ENCODE measurements at regions not wholly inside any gene's neighbourhood (a gene's known extent, or its start where the extent isn't known, plus 50 kb on each side); places are given as distances from the start of the nearest gene placed in this dataset.

DNA sequence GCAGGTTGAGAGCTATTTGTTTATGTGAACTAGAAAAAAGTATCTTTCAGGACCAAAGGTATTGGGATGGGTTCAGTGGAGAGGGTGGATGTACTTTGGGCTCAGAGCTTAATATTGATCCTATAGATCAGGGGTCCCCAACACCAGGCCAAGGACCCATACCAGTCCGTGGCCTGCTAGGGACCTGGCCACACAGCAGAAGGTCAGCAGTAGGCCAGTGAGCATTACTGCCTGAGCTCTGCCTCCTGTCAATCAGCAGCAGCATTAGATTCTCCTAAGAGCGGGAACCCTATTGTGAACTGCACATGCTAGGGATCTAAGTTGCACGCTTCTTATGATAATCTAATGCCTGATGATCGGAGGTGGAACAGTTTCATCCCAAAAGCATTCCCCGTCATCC is 115.8 kb upstream of the WDR11 start:
- H3K4me1 ChIP-seq (ENCODE audit: control insufficient read depth, insufficient read depth, low read length, unreplicated experiment) = no peaks in the 10 kb centered on the region
- no peaks in the 10 kb centered on the region for H3K27me3 ChIP-seq (ENCODE audit: insufficient read depth, low read length)
- no peak overlapping the region for H3K4me3 ChIP-seq (ENCODE audit: low read depth, low read length)
- no peak overlapping the region for H3K27ac ChIP-seq (ENCODE audit: low read depth, low read length)
- no peaks in the 10 kb centered on the region for H3K36me3 ChIP-seq (ENCODE audit: insufficient read depth, low read length)
- no peak overlapping the region for H2AFZ ChIP-seq (ENCODE audit: low read length, unreplicated experiment)
- no peaks in the 10 kb centered on the region for H3K79me2 ChIP-seq (ENCODE audit: control insufficient read depth, insufficient read depth, low read length, unreplicated experiment)

DNA sequence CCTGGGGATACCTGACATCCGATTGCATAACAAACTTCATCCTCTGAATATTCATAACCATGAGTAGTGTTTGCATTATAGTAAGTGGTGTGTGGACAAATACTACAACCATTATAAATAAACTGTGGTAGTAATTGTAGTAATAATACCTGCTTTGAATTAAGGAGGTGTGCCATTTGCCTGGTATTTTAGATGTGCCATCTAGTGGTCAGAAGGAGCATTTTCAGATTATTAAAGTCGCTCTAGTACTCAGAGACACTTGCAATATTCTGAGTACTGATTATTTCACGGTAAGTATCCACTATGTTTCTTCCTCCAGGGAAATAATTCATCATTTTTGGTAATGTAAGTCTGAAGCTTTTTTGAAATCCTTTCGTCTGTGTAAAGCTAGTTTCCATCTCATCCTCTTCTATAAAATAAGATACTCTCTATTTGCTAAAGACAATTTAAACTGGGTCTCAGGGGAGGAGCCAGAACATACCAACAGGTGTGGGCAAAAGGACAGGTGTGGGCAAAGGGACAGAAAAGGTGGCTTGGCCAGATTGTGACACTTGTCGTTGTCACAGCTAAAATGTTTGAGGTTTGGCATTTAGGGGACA is 115.3 kb upstream of the WDR11 start:
- Histone ChIP-seq H3K36me3 (ENCODE audit: insufficient read depth, low read length) (no peaks in the 10 kb centered on the region), H3K4me1 (ENCODE audit: control insufficient read depth, insufficient read depth, low read length, unreplicated experiment) (no peaks in the 10 kb centered on the region), H3K4me3 (ENCODE audit: low read depth, low read length) (no peak overlapping the region), H3K27ac (ENCODE audit: low read depth, low read length) (no peak overlapping the region), H3K79me2 (ENCODE audit: control insufficient read depth, insufficient read depth, low read length, unreplicated experiment) (no peaks in the 10 kb centered on the region), H3K27me3 (ENCODE audit: insufficient read depth, low read length) (no peaks in the 10 kb centered on the region), H2AFZ (ENCODE audit: low read length, unreplicated experiment) (no peak overlapping the region)

DNA sequence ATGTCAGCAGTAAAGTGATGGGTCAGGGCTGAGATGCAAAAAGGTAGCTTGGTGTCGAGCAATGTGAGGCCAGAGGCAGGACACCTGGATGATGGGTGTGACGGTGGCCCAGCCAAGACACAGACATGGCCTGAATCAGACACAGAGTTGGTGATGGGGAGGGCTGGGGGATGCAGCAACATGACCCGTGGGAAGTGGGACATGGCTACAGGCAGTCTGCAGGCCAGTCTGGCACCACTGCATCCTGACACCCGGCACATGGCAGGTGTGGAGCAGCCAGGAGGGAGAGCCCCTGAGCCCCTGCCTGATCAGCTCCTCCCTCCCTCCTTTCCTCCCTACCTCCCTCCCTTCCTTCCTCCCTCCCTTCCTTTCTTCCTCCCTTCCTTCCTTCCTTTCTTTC is 114.8 kb upstream of the WDR11 start:
- Histone ChIP-seq H3K36me3 (ENCODE audit: insufficient read depth, low read length) (no peaks in the 10 kb centered on the region), H2AFZ (ENCODE audit: low read length, unreplicated experiment) (no peak overlapping the region), H3K27me3 (ENCODE audit: insufficient read depth, low read length) (no peaks in the 10 kb centered on the region), H3K79me2 (ENCODE audit: control insufficient read depth, insufficient read depth, low read length, unreplicated experiment) (no peaks in the 10 kb centered on the region), H3K27ac (ENCODE audit: low read depth, low read length) (no peak overlapping the region), H3K4me3 (ENCODE audit: low read depth, low read length) (no peak overlapping the region), H3K4me1 (ENCODE audit: control insufficient read depth, insufficient read depth, low read length, unreplicated experiment) (no peaks in the 10 kb centered on the region)

DNA sequence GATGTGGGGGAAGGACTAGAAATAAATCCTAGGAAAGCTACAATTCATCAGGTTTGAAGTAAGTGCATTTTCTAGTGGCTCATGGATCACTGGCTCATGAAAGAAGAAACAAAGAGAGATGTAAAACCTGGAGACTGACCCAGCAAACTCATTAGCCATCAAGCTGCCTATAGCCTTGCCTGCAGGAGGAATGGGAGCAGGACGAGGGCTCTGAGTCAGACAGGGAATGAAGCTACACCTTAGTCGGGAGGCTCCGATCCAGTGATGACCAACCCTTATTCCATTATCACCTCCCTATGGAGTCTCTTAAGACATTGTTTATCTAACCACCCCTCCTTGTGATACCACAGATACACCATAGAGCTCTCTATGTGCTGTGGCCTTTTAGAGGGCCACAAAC is 112.5 kb upstream of the WDR11 start:
- H3K27me3 ChIP-seq (ENCODE audit: insufficient read depth, low read length) = no peaks in the 10 kb centered on the region
- H2AFZ ChIP-seq (ENCODE audit: low read length, unreplicated experiment) = no peak overlapping the region
- no peaks in the 10 kb centered on the region for H3K36me3 ChIP-seq (ENCODE audit: insufficient read depth, low read length)
- H3K4me1 ChIP-seq (ENCODE audit: control insufficient read depth, insufficient read depth, low read length, unreplicated experiment) = no peaks in the 10 kb centered on the region
- H3K4me3 ChIP-seq (ENCODE audit: low read depth, low read length) = no peak overlapping the region
- H3K27ac ChIP-seq (ENCODE audit: low read depth, low read length) = no peak overlapping the region
- no peaks in the 10 kb centered on the region for H3K79me2 ChIP-seq (ENCODE audit: control insufficient read depth, insufficient read depth, low read length, unreplicated experiment)

DNA sequence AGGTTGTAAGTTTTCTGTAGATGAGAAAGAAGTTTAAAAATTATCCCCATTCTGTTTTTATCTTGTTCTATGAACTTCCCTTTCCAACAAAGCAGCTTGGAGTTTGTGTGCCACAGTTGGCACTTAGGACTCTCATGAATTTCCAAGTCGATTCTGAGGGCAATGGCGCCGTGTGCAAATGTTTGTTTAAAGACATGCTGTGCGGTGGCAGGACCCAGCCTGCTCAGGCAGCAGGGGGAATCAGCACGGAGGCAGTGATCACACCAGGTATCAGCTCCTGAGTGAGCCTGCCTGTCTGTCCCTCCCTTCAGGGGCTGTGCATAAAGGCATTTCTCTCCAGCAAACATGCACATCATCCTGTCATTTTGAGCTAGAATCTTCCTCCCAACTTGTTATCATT is 109.8 kb upstream of the WDR11 start:
- no peaks in the 10 kb centered on the region for H3K4me1 ChIP-seq (ENCODE audit: control insufficient read depth, insufficient read depth, low read length, unreplicated experiment)
- H3K27ac ChIP-seq (ENCODE audit: low read depth, low read length) = no peak overlapping the region
- H3K79me2 ChIP-seq (ENCODE audit: control insufficient read depth, insufficient read depth, low read length, unreplicated experiment) = no peaks in the 10 kb centered on the region
- no peaks in the 10 kb centered on the region for H3K27me3 ChIP-seq (ENCODE audit: insufficient read depth, low read length)
- H3K4me3 ChIP-seq (ENCODE audit: low read depth, low read length) = no peak overlapping the region
- H3K36me3 ChIP-seq (ENCODE audit: insufficient read depth, low read length) = no peaks in the 10 kb centered on the region
- H2AFZ ChIP-seq (ENCODE audit: low read length, unreplicated experiment) = no peak overlapping the region

DNA sequence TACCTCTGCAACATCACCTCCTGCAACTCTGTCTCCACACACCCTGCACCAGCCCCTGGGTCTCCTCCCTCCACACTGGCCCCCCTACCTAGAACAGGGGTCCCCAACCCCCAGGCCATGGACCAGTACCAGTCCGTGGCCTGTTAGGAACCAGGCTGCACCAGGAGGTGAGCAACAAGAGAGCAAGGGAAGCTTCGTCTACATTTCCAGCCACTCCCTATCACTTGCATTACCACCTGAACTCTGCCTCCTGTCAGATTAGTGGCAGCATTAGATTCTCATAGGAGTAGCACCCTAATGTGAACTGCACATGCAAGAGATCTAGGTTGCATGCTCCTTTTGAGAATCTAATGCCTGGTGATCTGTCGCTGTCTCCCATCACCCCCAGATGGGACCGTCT is 108.8 kb upstream of the WDR11 start:
- Histone ChIP-seq H3K27me3 (ENCODE audit: insufficient read depth, low read length) (no peaks in the 10 kb centered on the region), H3K36me3 (ENCODE audit: insufficient read depth, low read length) (no peaks in the 10 kb centered on the region), H2AFZ (ENCODE audit: low read length, unreplicated experiment) (no peak overlapping the region), H3K27ac (ENCODE audit: low read depth, low read length) (no peak overlapping the region), H3K79me2 (ENCODE audit: control insufficient read depth, insufficient read depth, low read length, unreplicated experiment) (no peaks in the 10 kb centered on the region), H3K4me1 (ENCODE audit: control insufficient read depth, insufficient read depth, low read length, unreplicated experiment) (no peaks in the 10 kb centered on the region), H3K4me3 (ENCODE audit: low read depth, low read length) (no peak overlapping the region)

DNA sequence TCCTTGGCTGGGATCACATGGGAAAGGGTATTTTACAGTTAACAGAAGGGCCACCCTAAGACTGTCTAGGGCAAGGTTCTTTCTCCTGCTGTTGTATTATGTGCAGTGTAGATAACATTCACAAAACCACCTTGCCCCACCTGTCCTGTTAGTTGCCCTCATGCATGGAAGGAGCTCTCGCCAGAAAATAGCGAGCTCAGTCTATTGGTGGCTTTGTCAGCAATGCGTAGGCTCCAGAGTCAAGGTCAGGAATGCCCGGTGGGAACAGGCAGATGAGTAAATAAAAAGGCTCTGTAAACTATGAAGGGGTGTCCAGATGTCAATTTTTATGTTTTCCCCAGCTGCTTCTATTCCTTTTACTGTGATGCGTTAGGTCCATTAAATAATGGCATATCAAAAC is 107.1 kb upstream of the WDR11 start:
- no peaks in the 10 kb centered on the region for H3K36me3 ChIP-seq (ENCODE audit: insufficient read depth, low read length)
- H3K4me1 ChIP-seq (ENCODE audit: control insufficient read depth, insufficient read depth, low read length, unreplicated experiment) = no peaks in the 10 kb centered on the region
- no peak overlapping the region for H3K4me3 ChIP-seq (ENCODE audit: low read depth, low read length)
- H3K27ac ChIP-seq (ENCODE audit: low read depth, low read length) = no peak overlapping the region
- H2AFZ ChIP-seq (ENCODE audit: low read length, unreplicated experiment) = no peak overlapping the region
- no peaks in the 10 kb centered on the region for H3K79me2 ChIP-seq (ENCODE audit: control insufficient read depth, insufficient read depth, low read length, unreplicated experiment)
- no peaks in the 10 kb centered on the region for H3K27me3 ChIP-seq (ENCODE audit: insufficient read depth, low read length)

DNA sequence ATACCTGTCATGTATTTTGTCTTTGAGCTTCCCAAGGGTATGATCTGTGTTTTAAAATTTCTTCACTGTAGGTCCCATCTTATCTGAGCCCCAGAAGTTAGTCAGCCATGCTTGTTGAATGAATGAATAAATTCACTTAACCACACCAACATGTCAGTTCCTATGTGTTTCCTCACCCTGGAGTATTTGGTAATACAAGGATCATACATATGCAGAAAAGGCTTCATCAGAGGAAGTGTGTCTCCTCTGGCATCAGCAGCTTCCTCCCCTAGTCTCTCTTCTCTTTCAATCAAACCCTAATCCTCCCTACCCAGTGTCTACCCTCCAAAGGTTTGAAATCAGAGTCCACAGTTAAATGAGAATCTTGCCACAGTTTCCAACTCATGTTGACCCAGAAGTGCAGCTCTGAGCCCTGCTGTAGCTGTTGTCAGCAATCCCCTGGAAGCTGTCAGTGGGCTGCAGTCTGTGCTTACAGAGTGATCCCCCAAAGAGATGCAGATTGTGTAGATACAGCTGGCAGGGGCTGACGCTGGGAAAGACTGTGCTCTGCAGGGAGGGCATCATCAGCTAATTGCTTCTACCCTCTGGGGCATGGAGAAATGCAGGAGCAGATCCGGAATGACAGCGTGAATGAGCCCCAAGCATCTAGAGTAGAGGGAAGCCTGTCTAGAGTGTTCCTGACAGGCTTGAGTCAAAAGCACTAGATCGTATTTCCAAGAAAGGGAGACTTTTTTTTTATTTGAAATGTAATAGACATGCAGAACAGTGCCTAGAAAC is 105.0 kb upstream of the WDR11 start:
- Histone ChIP-seq H2AFZ (ENCODE audit: low read length, unreplicated experiment) (no peak overlapping the region), H3K79me2 (ENCODE audit: control insufficient read depth, insufficient read depth, low read length, unreplicated experiment) (no peaks in the 10 kb centered on the region), H3K36me3 (ENCODE audit: insufficient read depth, low read length) (no peaks in the 10 kb centered on the region), H3K4me1 (ENCODE audit: control insufficient read depth, insufficient read depth, low read length, unreplicated experiment) (no peaks in the 10 kb centered on the region), H3K4me3 (ENCODE audit: low read depth, low read length) (no peak overlapping the region), H3K27ac (ENCODE audit: low read depth, low read length) (no peak overlapping the region), H3K27me3 (ENCODE audit: insufficient read depth, low read length) (no peaks in the 10 kb centered on the region)

DNA sequence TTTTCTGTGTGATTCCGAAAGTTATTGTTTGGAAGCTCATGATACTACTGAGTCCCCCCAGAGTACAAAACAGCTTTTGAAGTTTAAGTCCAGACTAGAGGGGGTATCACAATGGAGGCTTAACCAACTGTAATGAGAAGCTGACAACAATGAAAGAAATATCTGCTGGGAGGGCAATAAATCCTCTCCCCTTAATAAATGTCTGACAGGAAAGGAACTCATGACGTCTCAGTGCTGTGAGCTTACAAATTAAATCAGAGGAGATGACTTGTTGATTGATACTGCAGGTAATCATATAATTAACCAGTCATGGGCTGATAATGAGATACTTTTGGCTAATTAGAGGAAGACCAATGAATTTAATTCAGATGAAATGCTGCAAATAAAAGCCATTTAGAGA is 102.6 kb upstream of the WDR11 start:
- Histone ChIP-seq H3K27me3 (ENCODE audit: insufficient read depth, low read length) (no peaks in the 10 kb centered on the region), H2AFZ (ENCODE audit: low read length, unreplicated experiment) (no peak overlapping the region), H3K27ac (ENCODE audit: low read depth, low read length) (no peak overlapping the region), H3K79me2 (ENCODE audit: control insufficient read depth, insufficient read depth, low read length, unreplicated experiment) (no peaks in the 10 kb centered on the region), H3K4me3 (ENCODE audit: low read depth, low read length) (no peak overlapping the region), H3K36me3 (ENCODE audit: insufficient read depth, low read length) (no peaks in the 10 kb centered on the region), H3K4me1 (ENCODE audit: control insufficient read depth, insufficient read depth, low read length, unreplicated experiment) (no peaks in the 10 kb centered on the region)

DNA sequence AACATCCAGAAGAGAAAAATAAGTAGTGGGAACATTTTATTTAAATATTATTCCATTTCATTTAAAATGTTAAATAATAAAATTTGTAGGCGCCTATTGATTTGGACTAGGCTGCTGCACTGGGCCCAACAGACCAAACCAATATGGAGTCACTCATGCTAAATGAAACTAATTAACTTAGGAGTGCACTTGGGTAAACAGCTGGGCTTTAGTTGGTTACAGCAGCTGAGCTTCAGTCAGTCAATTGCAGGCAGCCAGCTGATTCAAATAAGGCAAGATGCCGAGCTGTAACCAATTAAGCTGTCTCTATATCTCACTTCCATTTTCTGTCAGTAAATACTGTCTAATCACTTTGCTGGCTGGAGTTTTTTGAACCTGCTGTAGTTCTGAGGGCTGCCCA is 102.1 kb upstream of the WDR11 start:
- H3K79me2 ChIP-seq (ENCODE audit: control insufficient read depth, insufficient read depth, low read length, unreplicated experiment) = no peaks in the 10 kb centered on the region
- no peak overlapping the region for H3K4me3 ChIP-seq (ENCODE audit: low read depth, low read length)
- no peak overlapping the region for H3K27ac ChIP-seq (ENCODE audit: low read depth, low read length)
- no peaks in the 10 kb centered on the region for H3K36me3 ChIP-seq (ENCODE audit: insufficient read depth, low read length)
- no peak overlapping the region for H2AFZ ChIP-seq (ENCODE audit: low read length, unreplicated experiment)
- H3K4me1 ChIP-seq (ENCODE audit: control insufficient read depth, insufficient read depth, low read length, unreplicated experiment) = no peaks in the 10 kb centered on the region
- H3K27me3 ChIP-seq (ENCODE audit: insufficient read depth, low read length) = no peaks in the 10 kb centered on the region

DNA sequence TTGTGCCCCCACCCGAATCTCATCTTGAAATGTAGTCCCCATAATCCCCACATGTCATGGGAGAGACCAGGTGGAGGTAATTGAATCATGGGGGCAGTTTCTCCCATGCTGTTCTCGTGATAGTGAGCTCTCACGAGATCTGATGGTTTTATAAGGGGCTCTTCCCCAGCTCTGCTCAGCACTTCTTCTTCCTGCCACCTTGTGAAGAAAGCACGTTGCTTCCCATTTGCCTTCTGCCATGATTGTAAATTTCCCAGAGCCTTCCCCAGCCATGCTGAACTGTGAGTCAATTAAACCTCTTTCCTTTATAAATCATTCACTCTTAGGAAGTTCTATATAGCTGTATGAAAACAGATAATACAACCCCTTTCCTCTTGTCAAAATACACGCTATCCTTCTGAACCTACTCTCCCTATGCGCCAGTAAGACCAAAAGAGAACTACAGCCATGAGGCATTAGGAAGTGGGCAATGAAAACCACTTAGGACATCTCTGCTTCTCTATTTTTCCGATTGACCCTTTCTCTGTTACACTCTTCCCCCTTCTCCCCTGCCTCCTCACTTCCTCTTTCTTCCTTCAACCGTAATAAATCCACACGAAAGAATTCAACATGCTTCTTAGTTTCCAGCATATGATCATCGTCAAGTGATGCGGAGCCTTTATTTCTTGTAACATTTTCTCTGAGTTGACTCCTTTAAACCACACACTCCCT is 101.2 kb upstream of the WDR11 start:
- no peaks in the 10 kb centered on the region for H3K4me1 ChIP-seq (ENCODE audit: control insufficient read depth, insufficient read depth, low read length, unreplicated experiment)
- no peaks in the 10 kb centered on the region for H3K36me3 ChIP-seq (ENCODE audit: insufficient read depth, low read length)
- H2AFZ ChIP-seq (ENCODE audit: low read length, unreplicated experiment) = no peak overlapping the region
- H3K27ac ChIP-seq (ENCODE audit: low read depth, low read length) = no peak overlapping the region
- H3K27me3 ChIP-seq (ENCODE audit: insufficient read depth, low read length) = no peaks in the 10 kb centered on the region
- H3K79me2 ChIP-seq (ENCODE audit: control insufficient read depth, insufficient read depth, low read length, unreplicated experiment) = no peaks in the 10 kb centered on the region
- H3K4me3 ChIP-seq (ENCODE audit: low read depth, low read length) = no peak overlapping the region
